ENCODE measurements at regions not wholly inside any gene's neighbourhood (a gene's known extent, or its start where the extent isn't known, plus 50 kb on each side); places are given as distances from the start of the nearest gene placed in this dataset.

GRCh38 chr2:18860179-18860578 is 270.8 kb upstream of the NT5C1B start:
- Histone ChIP-seq H3K4me1 (no peaks in the 10 kb centered on the region), H3K27me3 (ENCODE audit: low read depth) (no peaks in the 10 kb centered on the region), H3K4me3 (no peak overlapping the region), H3K9me3 (no peaks in the 10 kb centered on the region), H3K36me3 (replicated peaks) (no peaks in the 10 kb centered on the region)
- no peak for DNase-seq (ENCODE audit: low spot score in 2 of 2)
- in situ Hi-C loops (cut with MboI; ENCODE audit: low sequenced_read_pairs): no loop called here

GRCh38 chr2:18856765-18857164 is 267.4 kb upstream of the NT5C1B start:
- no peaks in the 10 kb centered on the region for H3K4me1 ChIP-seq
- H3K9me3 ChIP-seq: no peaks in the 10 kb centered on the region
- no peaks in the 10 kb centered on the region for H3K27me3 ChIP-seq (ENCODE audit: low read depth)
- no peaks in the 10 kb centered on the region for H3K36me3 ChIP-seq (replicated peaks)
- no peak overlapping the region for H3K4me3 ChIP-seq
- in situ Hi-C loops (cut with MboI; ENCODE audit: low sequenced_read_pairs): no loop called here
- DNase-seq (ENCODE audit: low spot score in 2 of 2): no peak

GRCh38 chr2:18855027-18855426 is 265.7 kb upstream of the NT5C1B start:
- Histone ChIP-seq H3K4me3 (no peak overlapping the region), H3K4me1 (no peaks in the 10 kb centered on the region), H3K9me3 (no peaks in the 10 kb centered on the region), H3K36me3 (replicated peaks) (no peaks in the 10 kb centered on the region), H3K27me3 (ENCODE audit: low read depth) (no peaks in the 10 kb centered on the region)
- no peak for DNase-seq (ENCODE audit: low spot score in 2 of 2)
- in situ Hi-C loops (cut with MboI; ENCODE audit: low sequenced_read_pairs): no loop called here

GRCh38 chr2:18849841-18850578 is 260.6 kb upstream of the NT5C1B start:
- DNase-seq (ENCODE audit: low spot score in 2 of 2): no peak
- H3K4me1 ChIP-seq: no peaks in the 10 kb centered on the region
- H3K9me3 ChIP-seq: no peaks in the 10 kb centered on the region
- H3K4me3 ChIP-seq: no peak overlapping the region
- in situ Hi-C loops (cut with MboI; ENCODE audit: low sequenced_read_pairs): no loop called here
- no peaks in the 10 kb centered on the region for H3K36me3 ChIP-seq (replicated peaks)
- no peaks in the 10 kb centered on the region for H3K27me3 ChIP-seq (ENCODE audit: low read depth)

GRCh38 chr2:18848646-18849045 is 259.3 kb upstream of the NT5C1B start:
- DNase-seq (ENCODE audit: low spot score in 2 of 2): no peak
- Histone ChIP-seq H3K9me3 (no peaks in the 10 kb centered on the region), H3K27me3 (ENCODE audit: low read depth) (no peaks in the 10 kb centered on the region), H3K4me1 (no peaks in the 10 kb centered on the region), H3K4me3 (no peak overlapping the region), H3K36me3 (replicated peaks) (no peaks in the 10 kb centered on the region)
- in situ Hi-C loops (cut with MboI; ENCODE audit: low sequenced_read_pairs): no loop called here

- H3K4me3 ChIP-seq: no peak overlapping the region
- no peaks in the 10 kb centered on the region for H3K9me3 ChIP-seq
- no peaks in the 10 kb centered on the region for H3K36me3 ChIP-seq (replicated peaks)
- H3K4me1 ChIP-seq: peaks cover 5% of the 10 kb centered on the region
- in situ Hi-C loops (cut with MboI; ENCODE audit: low sequenced_read_pairs): no loop called here
- H3K27me3 ChIP-seq (ENCODE audit: low read depth): no peaks in the 10 kb centered on the region
- no peak for DNase-seq (ENCODE audit: low spot score in 2 of 2)
Measured at GRCh38 chr2:18845854-18846445, 256.6 kb upstream of the NT5C1B start.

- H3K36me3 ChIP-seq (replicated peaks): no peaks in the 10 kb centered on the region
- no peaks in the 10 kb centered on the region for H3K9me3 ChIP-seq
- in situ Hi-C loops (cut with MboI; ENCODE audit: low sequenced_read_pairs): no loop called here
- H3K4me1 ChIP-seq: peaks cover 6% of the 10 kb centered on the region
- no peak for DNase-seq (ENCODE audit: low spot score in 2 of 2)
- no peak overlapping the region for H3K4me3 ChIP-seq
- H3K27me3 ChIP-seq (ENCODE audit: low read depth): no peaks in the 10 kb centered on the region
Measured at GRCh38 chr2:18842836-18843235, 253.5 kb upstream of the NT5C1B start.

GRCh38 chr2:18841248-18842150 is 252.1 kb upstream of the NT5C1B start:
- Histone ChIP-seq H3K4me1 (peaks cover 14% of the 10 kb centered on the region), H3K9me3 (no peaks in the 10 kb centered on the region), H3K27me3 (ENCODE audit: low read depth) (no peaks in the 10 kb centered on the region), H3K36me3 (replicated peaks) (no peaks in the 10 kb centered on the region), H3K4me3 (no peak overlapping the region)
- no peak for DNase-seq (ENCODE audit: low spot score in 2 of 2)
- in situ Hi-C loops (cut with MboI; ENCODE audit: low sequenced_read_pairs): no loop called here

- in situ Hi-C loops (cut with MboI; ENCODE audit: low sequenced_read_pairs): no loop called here
- Histone ChIP-seq H3K4me3 (no peak overlapping the region), H3K27me3 (ENCODE audit: low read depth) (no peaks in the 10 kb centered on the region), H3K9me3 (no peaks in the 10 kb centered on the region), H3K4me1 (peaks cover 9% of the 10 kb centered on the region), H3K36me3 (replicated peaks) (no peaks in the 10 kb centered on the region)
- peak in 1 of 2 experiments; percentile 73 for DNase-seq (ENCODE audit: low spot score in 2 of 2)
Measured at GRCh38 chr2:18837240-18837639, 247.9 kb upstream of the NT5C1B start.

- DNase-seq (ENCODE audit: low spot score in 2 of 2): no peak
- in situ Hi-C loops (cut with MboI; ENCODE audit: low sequenced_read_pairs): no loop called here
- H3K4me3 ChIP-seq: no peak overlapping the region
Measured at GRCh38 chr2:18836436-18836835, 247.1 kb upstream of the NT5C1B start.

GRCh38 chr2:18835787-18836186 is 246.4 kb upstream of the NT5C1B start:
- no peaks in the 10 kb centered on the region for H3K27me3 ChIP-seq (ENCODE audit: low read depth)
- peaks cover 9% of the 10 kb centered on the region for H3K4me1 ChIP-seq
- in situ Hi-C loops (cut with MboI; ENCODE audit: low sequenced_read_pairs): no loop called here
- H3K4me3 ChIP-seq: no peak overlapping the region
- H3K36me3 ChIP-seq (replicated peaks): no peaks in the 10 kb centered on the region
- no peaks in the 10 kb centered on the region for H3K9me3 ChIP-seq
- no peak for DNase-seq (ENCODE audit: low spot score in 2 of 2)

More at GRCh38 chr2:18836436-18836835, 247.1 kb upstream of the NT5C1B start:
- Histone ChIP-seq H3K9me3 (no peaks in the 10 kb centered on the region), H3K27me3 (ENCODE audit: low read depth) (no peaks in the 10 kb centered on the region), H3K4me1 (peaks cover 9% of the 10 kb centered on the region), H3K36me3 (replicated peaks) (no peaks in the 10 kb centered on the region)

- no peaks in the 10 kb centered on the region for H3K9me3 ChIP-seq
- DNase-seq (ENCODE audit: low spot score in 2 of 2): no peak
- in situ Hi-C loops (cut with MboI; ENCODE audit: low sequenced_read_pairs): no loop called here
- H3K27me3 ChIP-seq (ENCODE audit: low read depth): no peaks in the 10 kb centered on the region
- H3K36me3 ChIP-seq (replicated peaks): no peaks in the 10 kb centered on the region
- H3K4me3 ChIP-seq: no peak overlapping the region
- peaks cover 9% of the 10 kb centered on the region for H3K4me1 ChIP-seq
Measured at GRCh38 chr2:18834341-18834740, 245.0 kb upstream of the NT5C1B start.

GRCh38 chr2:18833941-18834340 is 244.6 kb upstream of the NT5C1B start:
- Histone ChIP-seq H3K4me1 (peaks cover 9% of the 10 kb centered on the region), H3K36me3 (replicated peaks) (no peaks in the 10 kb centered on the region), H3K9me3 (no peaks in the 10 kb centered on the region), H3K4me3 (no peak overlapping the region), H3K27me3 (ENCODE audit: low read depth) (no peaks in the 10 kb centered on the region)
- DNase-seq (ENCODE audit: low spot score in 2 of 2): no peak
- in situ Hi-C loops (cut with MboI; ENCODE audit: low sequenced_read_pairs): no loop called here

All from HAP-1 (cell line).